ENCODE measurements at regions not wholly inside any gene's neighbourhood (a gene's known extent, or its start where the extent isn't known, plus 50 kb on each side); places are given as distances from the start of the nearest gene placed in this dataset.

GRCh38 chr7:21051865-21052264, 265.2 kb upstream of the SP8 start:
- no TSS peak for BruUV-seq (replicated peaks)
- no peak for DNase-seq (ENCODE audit: low read depth, low spot score)
- Histone ChIP-seq H3K27ac (ENCODE audit: low read depth, low read length) (no peak overlapping the region), H3K36me3 (ENCODE audit: control insufficient read depth in 1 of 2, insufficient read depth in 2 of 2, low read length in 2 of 2) (no peaks in the 10 kb centered on the region), H3K9ac (ENCODE audit: low read length) (no peak overlapping the region), H3K4me3 (replicated peaks in 1 of 2; ENCODE audit: low read depth in 1 of 2, low read length in 2 of 2) (no peak overlapping the region), H3K4me2 (ENCODE audit: low read length) (no peak overlapping the region), H2AFZ (ENCODE audit: low read depth, low read length, poor library complexity, severe bottlenecking) (no peak overlapping the region), H3K4me1 (ENCODE audit: control insufficient read depth in 1 of 2, insufficient read depth in 2 of 2, low read length in 2 of 2) (no peaks in the 10 kb centered on the region), H3K9me2 (ENCODE audit: insufficient read depth) (no peaks in the 10 kb centered on the region), H3K79me2 (ENCODE audit: insufficient read depth, low read length) (no peaks in the 10 kb centered on the region), H3K27me3 (ENCODE audit: insufficient read depth, low read length) (no peaks in the 10 kb centered on the region; the same call in 1 of the 2 replicates), H4K20me1 (ENCODE audit: insufficient read depth) (no peaks in the 10 kb centered on the region), H3K9me3 (ENCODE audit: control insufficient read depth in 1 of 2, insufficient read depth in 1 of 2, low read depth in 1 of 2, low read length in 2 of 2) (no peaks in the 10 kb centered on the region)
- CTCF ChIA-PET: no interaction called here
- POLR2A ChIA-PET: no interaction called here
- RAD21 ChIA-PET (ENCODE audit: low non-redundant PET in 1 of 2, low total read pairs in 2 of 2, uncharacterized antibody in 2 of 2, unreplicated experiment in 2 of 2): no interaction called here
- no peak for ATAC-seq
- no peak for TF ChIP-seq YY1 (IDR thresholded peaks at IDR 0.05; ENCODE audit: extremely low read depth, insufficient replicate concordance, low read depth, low read length)
- TF ChIP-seq REST (IDR thresholded peaks at IDR 0.05; ENCODE audit: low read depth): no peak
- TF ChIP-seq MAX (IDR thresholded peaks at IDR 0.05): no peak
- no peak for TF ChIP-seq SP1 (IDR thresholded peaks at IDR 0.05; ENCODE audit: low read depth)
- TF ChIP-seq SIN3A (IDR thresholded peaks at IDR 0.05; ENCODE audit: low read depth): no peak
- no peak for TF ChIP-seq POLR2A (IDR thresholded peaks at IDR 0.05; ENCODE audit: borderline replicate concordance, extremely low read depth, insufficient read depth, insufficient read length)
- no peak for TF ChIP-seq CEBPB (IDR thresholded peaks at IDR 0.05; ENCODE audit: low read depth)
- no peak for TF ChIP-seq TCF7L2 (IDR thresholded peaks at IDR 0.05; ENCODE audit: borderline replicate concordance, extremely low read depth, insufficient read depth, insufficient read length)
- TF ChIP-seq CTCF (IDR thresholded peaks at IDR 0.05 in 2 of 3, conservative IDR thresholded peaks at IDR 0.05 in 1 of 3; ENCODE audit: borderline replicate concordance in 1 of 3, insufficient read depth in 1 of 3, low read depth in 2 of 3, low read length in 2 of 3): no peak
- intact Hi-C loops (cut with micrococcal nuclease): no loop called here

All from HCT116 (cell line).